ENCODE measurements at regions not wholly inside any gene's neighbourhood (a gene's known extent, or its start where the extent isn't known, plus 50 kb on each side); places are given as distances from the start of the nearest gene placed in this dataset.

- Histone ChIP-seq H3K4me3 (no peak overlapping the region), H3K4me1 (no peaks in the 10 kb centered on the region), H3K27ac (no peak overlapping the region), H3K9me3 (no peaks in the 10 kb centered on the region), H3K27me3 (replicated peaks in 1 of 7) (no peaks in the 10 kb centered on the region), H3K36me3 (no peaks in the 10 kb centered on the region)
- no peak for TF ChIP-seq CTCF (IDR thresholded peaks at IDR 0.05 in 8 of 11, conservative IDR thresholded peaks at IDR 0.05 in 3 of 11)
- TF ChIP-seq POLR2AphosphoS5 (IDR thresholded peaks at IDR 0.05): no peak
- TF ChIP-seq POLR2A (IDR thresholded peaks at IDR 0.05): no peak
- DNase-seq: no peak
- intact Hi-C loops (cut with DNase I; ENCODE audit: low total_unique reads): no loop called here
Measured at GRCh38 chr5:82473262-82473661, 195.1 kb upstream of the RPS23 start.

GRCh38 chr5:82470185-82470994, 192.2 kb upstream of the RPS23 start:
- Histone ChIP-seq H3K27me3 (replicated peaks in 1 of 7) (no peaks in the 10 kb centered on the region), H3K36me3 (no peaks in the 10 kb centered on the region), H3K4me3 (no peak overlapping the region), H3K4me1 (no peaks in the 10 kb centered on the region), H3K27ac (no peak overlapping the region), H3K9me3 (no peaks in the 10 kb centered on the region)
- TF ChIP-seq CTCF (IDR thresholded peaks at IDR 0.05 in 8 of 11, conservative IDR thresholded peaks at IDR 0.05 in 3 of 11): no peak
- 80 to 93% (median 82%) methylated on average over 6 of the region's 6 CpGs for WGBS, 5 donors
- no peak for DNase-seq
- intact Hi-C loops (cut with DNase I; ENCODE audit: low total_unique reads): no loop called here

- Histone ChIP-seq H3K4me3 (no peak overlapping the region), H3K27ac (peak overlapping the region in 1 of 8 donors; percentile 35)
- no peak for DNase-seq
Measured at GRCh38 chr5:82466986-82467561, 188.9 kb upstream of the RPS23 start.

More at GRCh38 chr5:82466986-82467561, 188.9 kb upstream of the RPS23 start:
- Histone ChIP-seq H3K4me1 (no peaks in the 10 kb centered on the region), H3K9me3 (peaks cover 0 to 11% (median 8%) of the 10 kb centered on the region in 8 donors), H3K36me3 (no peaks in the 10 kb centered on the region), H3K27me3 (replicated peaks in 1 of 7) (no peaks in the 10 kb centered on the region)
- intact Hi-C loops (cut with DNase I; ENCODE audit: low total_unique reads): no loop called here
- WGBS, 5 donors: 83 to 89% (median 86%) methylated on average over 6 of the region's 6 CpGs
- no peak for TF ChIP-seq POLR2A (IDR thresholded peaks at IDR 0.05)
- TF ChIP-seq POLR2AphosphoS5 (IDR thresholded peaks at IDR 0.05): no peak
- TF ChIP-seq CTCF (IDR thresholded peaks at IDR 0.05 in 8 of 11, conservative IDR thresholded peaks at IDR 0.05 in 3 of 11): no peak
